Kidney epithelial cell (primary cell): ENCODE measurements at regions not wholly inside any gene's neighbourhood (a gene's known extent, or its start where the extent isn't known, plus 50 kb on each side); places are given as distances from the start of the nearest gene placed in this dataset.
A peak's percentile ranks its signal among the peaks of the same experiment; 100 is the strongest.

Experiments used
- DNase-seq: peaks from one replicate; pipeline ENCODE4 v3.0.0-alpha.2; 2010; ENCODE audit warnings: low read depth
- H3K27me3 ChIP-seq: 2 replicates; pipeline ENCODE4 v1.6.0; 2011; ENCODE audit warnings: low read length; ENCODE audit not compliant: control insufficient read depth, insufficient read depth
- H3K36me3 ChIP-seq: 2 replicates; pipeline ENCODE4 v1.5.1; 2011; ENCODE audit warnings: low read length; ENCODE audit not compliant: control insufficient read depth, insufficient read depth
- H3K4me3 ChIP-seq: 2 replicates; pipeline ENCODE4 v1.5.1; 2011; ENCODE audit warnings: low read depth, mild to moderate bottlenecking, control low read depth, low read length
- CTCF ChIP-seq: IDR thresholded peaks from 2 replicates; pipeline ENCODE4 v1.5.1; 2011; ENCODE audit warnings: mild to moderate bottlenecking, moderate library complexity, low read length, control low read depth, inconsistent platforms; ENCODE audit not compliant: insufficient read depth, poor library complexity, severe bottlenecking

- Histone ChIP-seq H3K4me3 (no peak overlapping the region), H3K36me3 (no peaks in the 10 kb centered on the region), H3K27me3 (no peaks in the 10 kb centered on the region)
- no peak for DNase-seq
- TF ChIP-seq CTCF: no peak
Observed at GRCh38 chr4:116952530-116953136, 132.7 kb downstream of the TRAM1L1 start.

GRCh38 chr4:116949856-116950255, 135.5 kb downstream of the TRAM1L1 start:
- H3K4me3 ChIP-seq: no peak overlapping the region
- no peak for TF ChIP-seq CTCF

GRCh38 chr4:116942315-116942714, 143.1 kb downstream of the TRAM1L1 start:
- H3K27me3 ChIP-seq: no peaks in the 10 kb centered on the region
- no peaks in the 10 kb centered on the region for H3K36me3 ChIP-seq
- TF ChIP-seq CTCF: no peak
- DNase-seq: no peak
- H3K4me3 ChIP-seq: no peak overlapping the region

More at GRCh38 chr4:116949856-116950255, 135.5 kb downstream of the TRAM1L1 start:
- H3K36me3 ChIP-seq: no peaks in the 10 kb centered on the region
- no peak for DNase-seq
- H3K27me3 ChIP-seq: no peaks in the 10 kb centered on the region

- Histone ChIP-seq H3K27me3 (no peaks in the 10 kb centered on the region), H3K36me3 (no peaks in the 10 kb centered on the region), H3K4me3 (no peak overlapping the region)
- TF ChIP-seq CTCF: no peak
- no peak for DNase-seq
Observed at GRCh38 chr4:116930329-116930728, 155.0 kb downstream of the TRAM1L1 start.

GRCh38 chr4:116926631-116927295, 158.6 kb downstream of the TRAM1L1 start:
- H3K27me3 ChIP-seq: no peaks in the 10 kb centered on the region
- H3K4me3 ChIP-seq: no peak overlapping the region
- H3K36me3 ChIP-seq: no peaks in the 10 kb centered on the region
- no peak for TF ChIP-seq CTCF
- peak; percentile 7 for DNase-seq

GRCh38 chr4:116925900-116926457, 159.4 kb downstream of the TRAM1L1 start:
- Histone ChIP-seq H3K36me3 (no peaks in the 10 kb centered on the region), H3K27me3 (no peaks in the 10 kb centered on the region), H3K4me3 (peak overlapping the region; percentile 38)
- DNase-seq: no peak
- no peak for TF ChIP-seq CTCF
